IMR-90 (cell line): ENCODE measurements at regions not wholly inside any gene's neighbourhood (a gene's known extent, or its start where the extent isn't known, plus 50 kb on each side); places are given as distances from the start of the nearest gene placed in this dataset.

ENCODE experiments used
- ATAC-seq: fragments of 200-7000 bp; cut with Tn5 transposase; 2 replicates; pipeline ENCODE4 v1.9.1; 2020; ENCODE audit warnings: low read depth, mild to moderate bottlenecking, moderate library complexity
- BruUV-seq: library from RNA; stranded (reverse); fragments of 400-500 nt; replicated peaks from 2 replicates; lab custom pipeline; 2021; lab: Mats Ljungman, UMichigan
- CTCF ChIA-PET: fragments of 300-600 bp; formaldehyde crosslinking; extraction: SDS; loops from one replicate; lab custom pipeline; 2021; ENCODE audit warnings: antibody characterized with exemption; lab: Yijun Ruan, JAX
- POLR2A ChIA-PET: fragments of 300-600 bp; sonication (Branson Sonifier 250); formaldehyde crosslinking; loops from one replicate; lab custom pipeline; 2022; ENCODE audit warnings: antibody characterized with exemption; ENCODE audit not compliant: unreplicated experiment; lab: Charles Lee
- DNase-seq: peaks from one replicate; pipeline ENCODE4 v3.0.0; 2013
- H2AFZ ChIP-seq: replicated peaks from 2 replicates; pipeline ENCODE3; 2013; ENCODE audit warnings: low read length, mild to moderate bottlenecking; ENCODE audit not compliant: poor library complexity
- H2AK5ac ChIP-seq: 2 replicates; pipeline ENCODE4 v1.6.1; 2013; ENCODE audit warnings: low read depth, low read length, inconsistent platforms
- H2AK9ac ChIP-seq: replicated peaks from 2 replicates; pipeline ENCODE3; 2013; ENCODE audit warnings: mild to moderate bottlenecking, low read depth, low read length, moderate library complexity; ENCODE audit not compliant: poor library complexity
- H2BK120ac ChIP-seq: 2 replicates; pipeline ENCODE4 v1.6.1; 2013; ENCODE audit warnings: low read depth, low read length, inconsistent platforms
- H2BK15ac ChIP-seq: 3 replicates; pipeline ENCODE4 v1.6.1; 2013; ENCODE audit warnings: low read depth, low read length, inconsistent platforms
- H2BK20ac ChIP-seq: 2 replicates; pipeline ENCODE4 v1.6.1; 2013; ENCODE audit warnings: low read depth, mild to moderate bottlenecking, inconsistent platforms, low read length, moderate library complexity
- H2BK5ac ChIP-seq: 2 replicates; pipeline ENCODE4 v1.6.1; 2013; ENCODE audit warnings: mild to moderate bottlenecking, low read depth, low read length, inconsistent platforms; ENCODE audit not compliant: poor library complexity, severe bottlenecking
- H3K14ac ChIP-seq: replicated peaks from 2 replicates; pipeline ENCODE4 v1.6.1; 2013; ENCODE audit warnings: low read depth, low read length, inconsistent platforms
- H3K18ac ChIP-seq: 2 replicates; pipeline ENCODE4 v1.6.1; 2013; ENCODE audit warnings: low read depth, low read length, control low read depth
- H3K23ac ChIP-seq: 2 replicates; pipeline ENCODE4 v1.6.1; 2013; ENCODE audit warnings: low read depth, low read length, inconsistent platforms
- H3K27ac ChIP-seq: 2 replicates; pipeline ENCODE4 v1.5.1; 2013; ENCODE audit warnings: mild to moderate bottlenecking, control low read depth, low read length; ENCODE audit not compliant: insufficient read depth
- H3K27me3 ChIP-seq: 2 replicates; pipeline ENCODE4 v1.6.1; 2013; ENCODE audit warnings: low read length; ENCODE audit not compliant: control insufficient read depth, insufficient read depth
- H3K36me3 ChIP-seq: 2 replicates; pipeline ENCODE4 v1.6.1; 2013; ENCODE audit warnings: low read length, mixed read lengths; ENCODE audit not compliant: control insufficient read depth, insufficient read depth
- H3K4ac ChIP-seq: 2 replicates; pipeline ENCODE4 v1.6.1; 2013; ENCODE audit warnings: low read depth, low read length, inconsistent platforms
- H3K4me1 ChIP-seq: 2 replicates; pipeline ENCODE4 v1.6.1; 2013; ENCODE audit warnings: low read length, mixed read lengths; ENCODE audit not compliant: control insufficient read depth, insufficient read depth
- H3K4me2 ChIP-seq: 2 replicates; pipeline ENCODE4 v1.6.1; 2013; ENCODE audit warnings: low read depth, mild to moderate bottlenecking, control low read depth, low read length, moderate library complexity
- H3K4me3 ChIP-seq: 2 replicates; pipeline ENCODE4 v1.5.1; 2013; ENCODE audit warnings: low read depth, mild to moderate bottlenecking, control low read depth, low read length, moderate library complexity; ENCODE audit not compliant: insufficient read depth
- H3K56ac ChIP-seq: 2 replicates; pipeline ENCODE4 v1.6.1; 2013; ENCODE audit warnings: low read length, inconsistent platforms; ENCODE audit not compliant: insufficient read depth; ENCODE audit errors: extremely low read depth
- H3K79me1 ChIP-seq, 2 experiments: 2 replicates each; pipeline ENCODE4 v1.6.1; 2013; ENCODE audit warnings: low read length in 2 of 2, inconsistent platforms in 1 of 2, low read depth in 1 of 2
- H3K9ac ChIP-seq: 2 replicates; pipeline ENCODE4 v1.6.1; 2013; ENCODE audit warnings: low read depth, low read length, control low read depth
- H3K9me1 ChIP-seq: 2 replicates; pipeline ENCODE4 v1.6.1; 2013; ENCODE audit warnings: low read length, inconsistent platforms; ENCODE audit not compliant: insufficient read depth
- H3K9me3 ChIP-seq: 2 replicates; pipeline ENCODE4 v1.6.1; 2013; ENCODE audit warnings: low read length; ENCODE audit not compliant: control insufficient read depth, insufficient read depth
- H4K20me1 ChIP-seq: 2 replicates; pipeline ENCODE4 v1.6.1; 2013; ENCODE audit warnings: low read length, inconsistent platforms; ENCODE audit not compliant: insufficient read depth
- H4K5ac ChIP-seq: 2 replicates; pipeline ENCODE4 v1.6.1; 2013; ENCODE audit warnings: mild to moderate bottlenecking, low read depth, low read length, control low read depth
- H4K8ac ChIP-seq, 2 experiments: 2 replicates each; pipeline ENCODE4 v1.6.1; 2013; ENCODE audit warnings: low read depth in 2 of 2, low read length in 2 of 2, control low read depth in 1 of 2, inconsistent platforms in 1 of 2
- H4K91ac ChIP-seq: 2 replicates; pipeline ENCODE4 v1.6.1; 2013; ENCODE audit warnings: low read depth, low read length, inconsistent platforms; ENCODE audit not compliant: insufficient read depth
- CEBPB ChIP-seq: IDR thresholded peaks from 2 replicates; pipeline ENCODE4 v1.6.1; 2012; ENCODE audit warnings: low read depth, low read length, improper control_type of control experiment
- POLR2A ChIP-seq: IDR thresholded peaks from 2 replicates; pipeline ENCODE4 v1.6.1; 2012; ENCODE audit warnings: mild to moderate bottlenecking, low read depth, low read length
- RAD21 ChIP-seq: IDR thresholded peaks from 2 replicates; pipeline ENCODE4 v1.6.1; 2012; ENCODE audit warnings: low read length, improper control_type of control experiment
- RCOR1 ChIP-seq: IDR thresholded peaks from 2 replicates; pipeline ENCODE4 v1.6.1; 2012; ENCODE audit warnings: mild to moderate bottlenecking, low read length, improper control_type of control experiment; ENCODE audit not compliant: insufficient replicate concordance
- RFX5 ChIP-seq: IDR thresholded peaks from 2 replicates; pipeline ENCODE4 v1.8.0; 2012; ENCODE audit warnings: low read depth, mild to moderate bottlenecking, low read length, moderate library complexity
- USF2 ChIP-seq: fragments of 150-350 bp; IDR thresholded peaks from 2 replicates; pipeline ENCODE4 v1.6.1; 2017; ENCODE audit warnings: mild to moderate bottlenecking, antibody characterized with exemption, low read length, low read depth
- WGBS, 2 experiments: methylation state at CpG; one replicate each; pipeline versions ENCODE4 v1.1.5 to v1.1.7; 2013; ENCODE audit warnings: missing lambda C conversion rate in 2 of 2; ENCODE audit not compliant: insufficient read length in 1 of 2; ENCODE audit errors: extremely low coverage in 2 of 2; 5-methylcytosine and 5-hydroxymethylcytosine counted together
- dilution Hi-C: fragments of 300-500 bp; cut with HindIII; formaldehyde crosslinking; loops from one replicate; pipeline ENCODE4 v1.14.3; 2018; ENCODE audit warnings: low sequenced_read_pairs; ENCODE audit not compliant: unreplicated experiment
- in situ Hi-C: fragments of 300-500 bp; cut with MboI; formaldehyde crosslinking; loops from 3 replicates; pipeline ENCODE4 v1.14.3; 2019; ENCODE audit warnings: low sequenced_read_pairs, inconsistent platforms, mixed read lengths
- intact Hi-C: fragments of 100-400 bp; cut with micrococcal nuclease; formaldehyde crosslinking; loops from 2 replicates; pipeline ENCODE4 v1.10.0; 2022

- Histone ChIP-seq H2BK120ac (no peak overlapping the region), H2BK15ac (no peak overlapping the region), H3K4me1 (no peaks in the 10 kb centered on the region), H3K9ac (no peak overlapping the region), H4K91ac (no peak overlapping the region), H3K27ac (no peak overlapping the region), H3K23ac (no peak overlapping the region), H3K9me3 (peaks cover 19% of the 10 kb centered on the region), H3K56ac (no peak overlapping the region), H3K36me3 (no peaks in the 10 kb centered on the region), H3K18ac (no peak overlapping the region), H3K4me2 (no peak overlapping the region), H4K20me1 (no peaks in the 10 kb centered on the region), H3K27me3 (no peaks in the 10 kb centered on the region), H3K14ac (no peak overlapping the region), H2AK5ac (no peak overlapping the region), H4K5ac (no peak overlapping the region), H3K4ac (no peak overlapping the region), H2AFZ (no peak overlapping the region), H3K9me1 (no peaks in the 10 kb centered on the region), H3K79me1 (no peaks in the 10 kb centered on the region), H3K4me3 (no peak overlapping the region), H4K8ac (no peak overlapping the region), H2AK9ac (no peak overlapping the region), H2BK20ac (no peak overlapping the region), H2BK5ac (no peak overlapping the region)
- ATAC-seq (no peak), DNase-seq (no peak)
- CTCF ChIA-PET: no interaction called here
- no peak for TF ChIP-seq RCOR1
- TF ChIP-seq RFX5: no peak
- no peak for TF ChIP-seq POLR2A
- no peak for TF ChIP-seq CEBPB
- TF ChIP-seq USF2: no peak
- TF ChIP-seq RAD21: no peak
- 40% methylated on average over 1 of the region's 4 CpGs; no CpG with 5 or more reads in 1 of the 2 experiments for WGBS, 2 experiments
- intact Hi-C loops (no loop called here), in situ Hi-C loops (no loop called here), dilution Hi-C loops (no loop called here)
- POLR2A ChIA-PET: no interaction called here
- no TSS peak for BruUV-seq
These were observed 72.9 kb upstream of the NDN start for GRCh38 chr15:23760024-23760423.
